Fibroblast of lung (primary cell): ENCODE measurements at regions not wholly inside any gene's neighbourhood (a gene's known extent, or its start where the extent isn't known, plus 50 kb on each side); places are given as distances from the start of the nearest gene placed in this dataset.
"Not testable (repeated sequence)": the region's sequence is repeated elsewhere in the genome, so short reads cannot be mapped to it uniquely, and the experiment has no call there.

Experiments
- DNase-seq, 2 donors: peaks; one replicate each; pipeline versions ENCODE4 v3.0.0 to v3.0.0-alpha.2; 2010; ENCODE audit warnings: low read depth in 2 of 2
- H2AFZ ChIP-seq: 2 replicates; pipeline ENCODE4 v1.5.1; 2012; ENCODE audit warnings: low read length, control low read depth, inconsistent platforms
- H3K27ac ChIP-seq: 2 replicates; pipeline ENCODE4 v1.5.1; 2011; ENCODE audit warnings: low read length, control low read depth; ENCODE audit not compliant: insufficient read depth
- H3K27me3 ChIP-seq: 2 replicates; pipeline ENCODE4 v1.5.1; 2011; ENCODE audit warnings: mild to moderate bottlenecking, low read length; ENCODE audit not compliant: control insufficient read depth, insufficient read depth
- H3K36me3 ChIP-seq: 2 replicates; pipeline ENCODE4 v1.5.1; 2011; ENCODE audit warnings: low read length; ENCODE audit not compliant: control insufficient read depth, insufficient read depth
- H3K4me1 ChIP-seq: 2 replicates; pipeline ENCODE4 v1.5.1; 2011; ENCODE audit warnings: low read length; ENCODE audit not compliant: control insufficient read depth, insufficient read depth; ENCODE audit errors: extremely low read depth
- H3K4me2 ChIP-seq: 2 replicates; pipeline ENCODE4 v1.5.1; 2011; ENCODE audit warnings: low read length, control low read depth; ENCODE audit not compliant: insufficient read depth; ENCODE audit errors: extremely low read depth
- H3K4me3 ChIP-seq, 4 experiments: fragments of 200-600 bp in 1 of 4; sonication (generic) in 1 of 4; replicated peaks in 1 of 4; 2 replicates each; pipeline ENCODE4 v1.5.1; 2011 to 2016; ENCODE audit warnings: low read length in 4 of 4, low read depth in 3 of 4, mild to moderate bottlenecking in 3 of 4, control low read depth in 2 of 4, inconsistent platforms in 1 of 4, mixed read lengths in 1 of 4; ENCODE audit not compliant: insufficient read depth in 1 of 4; ENCODE audit errors: control extremely low read depth in 1 of 4
- H3K79me2 ChIP-seq: 2 replicates; pipeline ENCODE4 v1.5.1; 2012; ENCODE audit warnings: mild to moderate bottlenecking, low read length, inconsistent platforms; ENCODE audit not compliant: control insufficient read depth, insufficient read depth
- H3K9ac ChIP-seq: 2 replicates; pipeline ENCODE4 v1.5.1; 2011; ENCODE audit warnings: mild to moderate bottlenecking, low read length, control low read depth; ENCODE audit not compliant: insufficient read depth
- H3K9me3 ChIP-seq: 2 replicates; pipeline ENCODE4 v1.5.1; 2012; ENCODE audit warnings: low read depth, low read length; ENCODE audit not compliant: control insufficient read depth, insufficient read depth
- H4K20me1 ChIP-seq: 2 replicates; pipeline ENCODE4 v1.5.1; 2011; ENCODE audit warnings: low read length; ENCODE audit not compliant: control insufficient read depth, insufficient read depth; ENCODE audit errors: extremely low read depth
- CTCF ChIP-seq, 2 donors: IDR thresholded peaks in 1 of 2; conservative IDR thresholded peaks in 1 of 2; 1 replicate in 1 of 2; 2 replicates in 1 of 2; pipeline ENCODE4 v1.5.1; 2011 to 2012; ENCODE audit warnings: low read length in 2 of 2, control low read depth in 1 of 2, inconsistent platforms in 1 of 2, low read depth in 1 of 2, mild to moderate bottlenecking in 1 of 2
- EZH2 ChIP-seq: IDR thresholded peaks from 2 replicates; pipeline ENCODE4 v1.5.1; 2012; ENCODE audit warnings: low read length, control low read depth, mild to moderate bottlenecking; ENCODE audit errors: missing control alignments

- Histone ChIP-seq H3K9me3 (no peaks in the 10 kb centered on the region), H3K27ac (no peak overlapping the region), H3K9ac (no peak overlapping the region), H4K20me1 (no peaks in the 10 kb centered on the region), H3K4me2 (no peak overlapping the region), H3K79me2 (no peaks in the 10 kb centered on the region), H3K27me3 (no peaks in the 10 kb centered on the region), H2AFZ (no peak overlapping the region), H3K4me1 (no peaks in the 10 kb centered on the region), H3K4me3 (no peak overlapping the region), H3K36me3 (no peaks in the 10 kb centered on the region)
- TF ChIP-seq EZH2 (no peak), CTCF (conservative IDR thresholded peaks at IDR 0.05 in 1 of 2, IDR thresholded peaks at IDR 0.05 in 1 of 2; ENCODE audit: low read depth in 1 of 2, low read length in 2 of 2) (no peak)
- no peak for DNase-seq
Measured at GRCh38 chr2:183476490-183476889, 352.2 kb downstream of the NUP35 start.

GRCh38 chr2:183477296-183477695, 353.1 kb downstream of the NUP35 start:
- no peaks in the 10 kb centered on the region for H3K79me2 ChIP-seq
- no peak overlapping the region for H2AFZ ChIP-seq
- no peaks in the 10 kb centered on the region for H4K20me1 ChIP-seq
- TF ChIP-seq EZH2 (no peak), CTCF (conservative IDR thresholded peaks at IDR 0.05 in 1 of 2, IDR thresholded peaks at IDR 0.05 in 1 of 2; ENCODE audit: low read depth in 1 of 2, low read length in 2 of 2) (no peak)
- no peaks in the 10 kb centered on the region for H3K4me1 ChIP-seq
- no peak overlapping the region for H3K9ac ChIP-seq
- DNase-seq = no peak
- no peaks in the 10 kb centered on the region for H3K27me3 ChIP-seq
- H3K4me3 ChIP-seq = no peak overlapping the region
- no peaks in the 10 kb centered on the region for H3K36me3 ChIP-seq
- no peaks in the 10 kb centered on the region for H3K9me3 ChIP-seq
- no peak overlapping the region for H3K27ac ChIP-seq
- no peak overlapping the region for H3K4me2 ChIP-seq

GRCh38 chr2:183478941-183479595, 354.8 kb downstream of the NUP35 start:
- not testable (repeated sequence) for H3K4me2 ChIP-seq, H4K20me1 ChIP-seq, H3K4me3 ChIP-seq, H3K27ac ChIP-seq, H2AFZ ChIP-seq, H3K9ac ChIP-seq, H3K79me2 ChIP-seq, H3K9me3 ChIP-seq, DNase-seq, H3K27me3 ChIP-seq, H3K36me3 ChIP-seq, H3K4me1 ChIP-seq
